NCI-H526 treated with DMSO at 0.1 percent for 48 hours (cell line): ENCODE measurements at regions not wholly inside any gene's neighbourhood (a gene's known extent, or its start where the extent isn't known, plus 50 kb on each side); places are given as distances from the start of the nearest gene placed in this dataset.

Source experiments
- DNase-seq: peaks from one replicate; lab custom pipeline; 2025; lab: John Stamatoyannopoulos, UW

GRCh38 chr20:60321601-60322000 lies 363.4 kb downstream of the CDH26 start:
- no peak for DNase-seq

GRCh38 chr20:60326821-60327220 lies 368.6 kb downstream of the CDH26 start:
- DNase-seq, result peak; percentile 84

- no peak for DNase-seq
Observed at GRCh38 chr20:60327971-60328660, 369.9 kb downstream of the CDH26 start.

- no peak for DNase-seq
Observed at GRCh38 chr20:60330461-60330860, 372.2 kb downstream of the CDH26 start.

- no peak for DNase-seq
Observed at GRCh38 chr20:60331688-60332300, 373.6 kb downstream of the CDH26 start.

GRCh38 chr20:60332523-60332922 lies 374.3 kb downstream of the CDH26 start:
- DNase-seq, result no peak

GRCh38 chr20:60334911-60335310 lies 376.7 kb downstream of the CDH26 start:
- DNase-seq, result no peak

- DNase-seq, result no peak
Observed at GRCh38 chr20:60338556-60338955, 380.3 kb downstream of the CDH26 start.

GRCh38 chr20:60339738-60340137 lies 381.5 kb downstream of the CDH26 start:
- no peak for DNase-seq

- DNase-seq, result no peak
Observed at GRCh38 chr20:60340232-60340631, 382.0 kb downstream of the CDH26 start.

GRCh38 chr20:60341062-60341461 lies 382.8 kb downstream of the CDH26 start:
- no peak for DNase-seq

GRCh38 chr20:60345106-60345505 lies 386.9 kb downstream of the CDH26 start:
- no peak for DNase-seq

GRCh38 chr20:60349418-60349817 lies 391.2 kb downstream of the CDH26 start:
- DNase-seq, result no peak

- DNase-seq, result no peak
Observed at GRCh38 chr20:60352017-60352416, 393.8 kb downstream of the CDH26 start.

- no peak for DNase-seq
Observed at GRCh38 chr20:60352596-60352995, 394.4 kb downstream of the CDH26 start.

- no peak for DNase-seq
Observed at GRCh38 chr20:60354024-60354580, 395.9 kb downstream of the CDH26 start.

GRCh38 chr20:60358101-60358500 lies 399.9 kb downstream of the CDH26 start:
- DNase-seq, result peak; percentile 11

- DNase-seq, result no peak
Observed at GRCh38 chr20:60359010-60359409, 400.8 kb downstream of the CDH26 start.

GRCh38 chr20:60361761-60362395 lies 403.7 kb downstream of the CDH26 start:
- no peak for DNase-seq

- DNase-seq, result no peak
Observed at GRCh38 chr20:60362531-60362930, 404.3 kb downstream of the CDH26 start.

GRCh38 chr20:60363698-60364097 lies 405.5 kb downstream of the CDH26 start:
- DNase-seq, result no peak

GRCh38 chr20:60365064-60365666 lies 406.9 kb downstream of the CDH26 start:
- peak; percentile 19 for DNase-seq

- no peak for DNase-seq
Observed at GRCh38 chr20:60365882-60366281, 407.7 kb downstream of the CDH26 start.
